GM21786 (cell line): ENCODE measurements at regions not wholly inside any gene's neighbourhood (a gene's known extent, or its start where the extent isn't known, plus 50 kb on each side); places are given as distances from the start of the nearest gene placed in this dataset.
"Not testable (repeated sequence)": the region's sequence is repeated elsewhere in the genome, so short reads cannot be mapped to it uniquely, and the experiment has no call there.

Experiments
- ATAC-seq: cut with Tn5 transposase; IDR thresholded peaks from one replicate; pipeline ENCODE4 v1.9.1; 2021; ENCODE audit not compliant: unreplicated experiment

DNA sequence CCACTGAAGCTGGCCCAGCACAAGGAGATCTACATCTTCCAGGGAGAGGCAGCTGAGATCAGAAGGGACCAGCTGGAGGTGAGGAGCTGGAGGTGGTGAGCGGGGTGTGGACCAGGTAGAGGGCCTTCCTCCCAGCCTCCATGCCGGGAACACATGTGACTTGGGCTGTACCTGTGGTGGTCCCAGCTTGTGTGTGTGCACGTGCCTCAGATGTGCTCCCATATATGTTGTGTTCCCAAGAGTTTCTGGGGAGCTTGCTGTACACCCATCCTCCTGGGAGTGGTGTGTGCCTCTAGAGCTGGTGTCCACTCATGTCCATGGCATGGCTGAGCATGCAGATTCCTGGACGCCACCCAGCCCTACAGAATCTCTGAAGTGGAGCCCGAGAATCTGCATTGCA, 183.7 kb upstream of the AKAP13 start:
- ATAC-seq: not testable (repeated sequence)

DNA sequence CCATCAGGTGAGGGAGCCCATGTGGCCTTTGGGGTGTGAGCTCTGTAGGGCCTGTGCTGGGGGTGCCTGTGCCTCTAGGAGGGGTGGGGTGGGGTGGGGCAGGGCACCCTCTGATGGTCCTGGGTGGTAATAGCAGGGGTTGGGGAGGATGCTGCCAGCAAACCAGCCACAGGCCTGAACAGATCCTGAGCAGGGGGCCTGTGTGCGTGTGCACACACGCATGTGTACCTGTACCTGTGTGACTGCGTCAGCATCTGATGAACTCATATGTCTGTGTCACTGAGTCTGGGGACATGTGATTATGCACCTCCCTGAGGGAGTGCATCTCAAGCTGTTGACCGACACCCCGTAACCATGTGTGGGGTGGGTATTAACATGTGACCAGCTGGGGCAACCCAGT, 182.8 kb upstream of the AKAP13 start:
- ATAC-seq: not testable (repeated sequence)

- not testable (repeated sequence) for ATAC-seq
These were observed 182.0 kb upstream of the AKAP13 start for GRCh38 chr15:85198432-85198831.

DNA sequence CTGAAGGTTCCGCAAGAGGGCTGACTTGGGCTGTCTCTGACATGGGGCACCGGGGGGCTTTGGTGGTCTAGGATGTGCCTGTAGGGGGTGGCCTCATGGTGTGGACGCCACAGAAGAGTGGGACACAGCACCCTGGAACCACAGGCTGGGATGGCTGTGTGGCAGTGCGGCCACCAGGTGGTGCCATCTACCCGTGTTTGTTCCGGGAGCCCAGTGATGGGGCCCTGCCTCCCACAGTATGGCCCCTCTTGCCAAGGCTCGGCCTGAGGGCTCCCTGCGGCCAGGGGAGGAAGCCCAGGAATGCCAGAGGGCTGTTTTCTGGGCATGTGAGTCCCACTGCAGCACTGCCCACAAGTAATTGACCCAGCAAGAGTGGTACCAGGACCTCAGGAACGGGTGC, 180.2 kb upstream of the AKAP13 start:
- ATAC-seq: not testable (repeated sequence)

DNA sequence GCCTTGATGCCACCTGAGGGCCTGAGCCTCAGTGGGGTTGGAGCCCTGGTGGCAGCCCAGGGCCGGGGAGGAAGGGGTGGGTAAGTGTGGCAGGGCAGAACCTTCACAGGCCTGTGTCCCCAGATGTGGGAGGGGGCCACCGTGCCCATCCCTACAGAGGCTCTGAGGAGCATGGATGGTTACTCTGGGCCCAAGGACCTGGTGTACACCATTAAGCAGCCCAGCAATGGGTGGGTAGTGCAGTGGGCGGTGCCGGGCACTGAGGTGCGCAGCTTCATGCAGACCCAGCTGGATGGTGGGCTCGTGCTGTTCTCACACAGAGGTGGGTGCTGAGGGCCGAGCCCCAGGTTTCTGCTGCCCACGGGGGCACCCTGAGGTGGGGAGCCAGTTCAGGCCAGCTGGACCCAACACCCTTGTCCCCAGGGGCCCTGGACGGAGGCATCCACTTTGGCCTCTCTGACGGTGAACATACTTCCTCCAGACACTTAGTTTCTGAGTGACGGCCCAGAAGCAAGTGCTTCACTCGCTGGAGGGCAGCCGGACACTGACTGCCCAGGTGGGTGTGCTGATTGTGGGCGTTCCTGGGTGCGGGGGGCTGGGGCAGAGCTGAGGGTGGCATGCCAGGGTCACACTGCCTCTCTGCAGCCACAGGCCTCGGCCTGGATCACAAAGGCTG, 179.1 kb upstream of the AKAP13 start:
- not testable (repeated sequence) for ATAC-seq

GRCh38 chr15:85204481-85204880, 175.9 kb upstream of the AKAP13 start:
- ATAC-seq: not testable (repeated sequence)

- not testable (repeated sequence) for ATAC-seq
These were observed 146.5 kb upstream of the AKAP13 start for GRCh38 chr15:85233791-85234325.

- ATAC-seq: not testable (repeated sequence)
These were observed 145.8 kb upstream of the AKAP13 start for GRCh38 chr15:85234450-85235196.

- ATAC-seq: not testable (repeated sequence)
These were observed 136.3 kb upstream of the AKAP13 start for GRCh38 chr15:85244056-85244455.

DNA sequence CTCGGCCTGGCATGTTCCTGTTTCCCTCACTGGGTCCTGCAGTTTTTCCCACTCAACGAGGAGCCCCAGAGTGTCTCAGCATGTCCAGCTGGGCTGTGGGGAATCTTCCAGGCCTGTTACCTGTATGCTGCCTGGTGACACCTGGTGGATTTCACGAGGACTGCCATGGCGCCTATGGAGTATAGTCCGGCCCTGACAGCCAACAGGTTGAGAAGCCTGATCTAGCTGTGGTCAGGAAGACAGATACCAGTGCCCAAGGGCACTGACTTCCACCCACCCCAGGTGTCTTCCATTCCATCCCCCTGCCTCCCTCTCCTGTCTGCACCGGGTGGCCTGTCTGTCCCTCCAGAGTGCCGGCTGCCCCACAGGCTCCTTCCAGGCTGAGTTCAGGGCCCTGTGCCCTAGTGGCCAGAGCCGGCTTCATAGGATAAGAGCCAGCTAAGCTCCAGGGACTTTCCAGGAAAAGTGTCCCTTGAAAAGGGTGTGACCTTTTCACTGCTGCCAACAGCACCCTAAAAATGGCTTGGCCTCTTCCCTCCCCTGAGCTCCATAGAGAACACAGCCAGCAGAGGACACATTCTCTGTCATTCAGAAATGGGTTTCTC, 129.4 kb upstream of the AKAP13 start:
- ATAC-seq: not testable (repeated sequence)

- ATAC-seq: peak; percentile 61
These were observed 127.0 kb upstream of the AKAP13 start for GRCh38 chr15:85253196-85253915.

- ATAC-seq: not testable (repeated sequence)
These were observed 125.4 kb upstream of the AKAP13 start for GRCh38 chr15:85254961-85255360.

DNA sequence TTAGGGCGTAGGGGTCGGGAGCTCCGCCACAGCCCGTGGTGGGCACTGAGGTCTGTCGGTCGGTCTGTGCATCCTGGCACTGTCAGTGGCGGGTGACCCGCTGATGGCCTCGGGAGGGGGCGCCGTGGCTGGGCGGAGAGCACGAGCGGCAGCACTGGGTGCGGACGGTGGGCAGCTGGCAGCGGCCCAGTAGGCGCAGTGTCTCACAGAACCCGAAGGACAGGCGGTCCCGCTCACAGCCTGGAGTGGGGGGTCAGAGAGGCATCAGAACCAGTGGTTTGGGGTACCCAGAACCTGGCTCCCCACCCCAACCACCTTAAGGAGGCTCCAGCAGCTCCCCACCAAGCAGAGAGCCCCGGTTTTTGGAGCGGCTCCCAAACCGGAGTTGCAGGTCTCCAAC, 124.9 kb upstream of the AKAP13 start:
- ATAC-seq: not testable (repeated sequence)

- not testable (repeated sequence) for ATAC-seq
These were observed 124.1 kb upstream of the AKAP13 start for GRCh38 chr15:85256009-85256997.

DNA sequence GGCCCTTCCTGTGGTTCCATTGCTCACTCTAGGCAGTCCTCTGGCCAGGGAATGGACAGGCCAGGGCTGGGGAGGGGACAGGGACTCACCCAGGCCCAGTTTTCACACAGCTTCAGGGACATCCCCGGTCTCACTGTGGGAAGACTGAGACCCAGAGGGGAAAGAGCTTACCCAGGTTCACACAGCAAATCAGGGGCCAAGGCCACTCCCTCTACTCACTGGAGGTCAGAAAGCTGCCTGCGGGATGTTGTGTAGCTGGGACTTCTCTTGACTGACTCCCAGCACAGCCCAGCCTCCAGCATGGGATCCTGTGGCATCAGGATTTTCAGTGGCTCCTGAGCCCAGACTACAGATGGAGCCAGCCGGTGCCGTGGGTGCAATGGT, 122.3 kb upstream of the AKAP13 start:
- ATAC-seq: not testable (repeated sequence)

- not testable (repeated sequence) for ATAC-seq
These were observed 121.7 kb upstream of the AKAP13 start for GRCh38 chr15:85258559-85259209.

- ATAC-seq: not testable (repeated sequence)
These were observed 119.9 kb upstream of the AKAP13 start for GRCh38 chr15:85260526-85260925.

GRCh38 chr15:85262461-85263055, 117.8 kb upstream of the AKAP13 start:
- not testable (repeated sequence) for ATAC-seq
